Tongue (tissue), 1 donor: ENCODE measurements at regions not wholly inside any gene's neighbourhood (a gene's known extent, or its start where the extent isn't known, plus 50 kb on each side); places are given as distances from the start of the nearest gene placed in this dataset.
"Not testable (repeated sequence)": the region's sequence is repeated elsewhere in the genome, so short reads cannot be mapped to it uniquely, and the experiment has no call there.

Experiments used
- DNase-seq: peaks from one replicate; pipeline ENCODE4 v3.0.0-alpha.2; 2015

GRCh38 chr20:48041078-48041780 lies 255.9 kb upstream of the SULF2 start:
- peak; percentile 34 for DNase-seq

DNA sequence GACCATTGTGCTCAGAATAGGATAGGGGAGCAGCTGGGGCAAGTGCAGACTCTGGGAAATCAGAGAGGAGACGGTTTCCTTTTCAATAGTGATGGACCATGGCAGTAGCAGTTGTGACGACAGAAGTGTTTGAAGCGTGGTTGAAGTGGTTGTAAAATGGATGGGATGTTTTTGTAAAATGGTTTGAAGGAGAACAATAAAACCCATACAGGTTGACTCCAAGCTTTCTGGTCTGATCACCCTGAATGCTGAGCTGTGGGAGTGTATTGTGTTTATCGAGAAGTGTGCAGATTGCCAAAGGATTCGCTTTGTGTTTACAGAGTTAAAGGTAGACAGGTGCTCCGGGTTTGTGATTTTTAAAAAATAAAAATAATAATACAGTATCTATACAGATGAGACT lies 255.2 kb upstream of the SULF2 start:
- DNase-seq = no peak

- no peak for DNase-seq
Observed at GRCh38 chr20:48040051-48040450, 254.8 kb upstream of the SULF2 start.

DNA sequence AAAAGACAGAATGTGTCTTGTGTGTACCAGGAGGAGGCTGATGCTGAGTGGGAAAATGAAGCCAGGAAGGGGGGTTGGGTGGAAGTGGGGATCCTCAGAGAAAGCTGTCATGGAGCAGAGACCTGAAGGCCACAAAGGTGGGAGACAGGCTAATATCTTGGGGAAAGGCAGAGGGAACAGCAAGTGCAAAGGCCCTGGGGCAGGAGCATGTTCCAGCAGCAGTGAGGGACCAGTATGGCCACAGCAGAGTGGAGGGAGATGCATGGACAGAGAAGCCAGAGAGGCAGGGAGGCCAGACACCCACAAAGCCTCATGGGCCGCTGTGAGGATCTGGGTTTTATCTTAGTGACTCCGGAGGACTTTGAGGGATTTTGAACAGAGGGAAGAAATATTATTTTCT lies 254.2 kb upstream of the SULF2 start:
- DNase-seq = no peak

DNA sequence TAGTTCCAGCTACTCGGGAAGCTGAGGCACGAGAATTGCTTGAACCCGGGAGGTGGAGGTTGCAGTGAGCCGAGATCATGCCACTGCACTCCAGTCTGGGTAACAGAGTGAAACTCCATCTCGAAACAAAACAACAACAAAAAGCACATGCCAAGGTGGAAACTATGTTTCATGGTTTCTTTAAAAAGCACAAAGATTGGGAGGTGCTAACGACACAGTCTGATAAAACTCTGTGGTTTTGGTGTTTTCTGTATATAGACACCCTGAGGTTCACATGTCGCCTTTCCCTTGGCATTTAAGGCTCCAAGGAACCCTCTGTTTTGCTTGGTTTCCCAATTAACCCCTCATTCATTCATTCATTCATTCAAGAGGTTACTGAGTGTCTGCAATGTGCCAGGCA lies 253.4 kb upstream of the SULF2 start:
- no peak for DNase-seq

DNA sequence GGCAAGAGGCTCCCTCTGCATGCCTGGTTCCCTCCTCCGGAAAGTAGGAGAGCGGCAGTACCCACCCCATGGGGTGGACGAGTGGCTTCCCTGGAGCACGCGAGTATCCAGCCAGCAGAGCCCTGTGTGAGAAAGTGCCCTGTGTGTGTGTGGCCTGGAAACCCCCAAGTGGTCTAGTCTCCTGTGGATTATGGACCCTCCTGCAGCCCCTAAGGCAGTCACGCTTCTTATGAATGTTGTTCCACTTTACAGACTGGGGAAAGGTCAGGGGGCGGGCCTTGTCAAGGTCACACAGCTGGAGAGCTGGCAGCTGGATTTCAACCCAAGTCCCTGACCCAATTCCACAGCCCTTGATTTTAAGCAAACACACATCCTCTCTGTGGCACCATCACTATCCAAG lies 252.5 kb upstream of the SULF2 start:
- not testable (repeated sequence) for DNase-seq

DNA sequence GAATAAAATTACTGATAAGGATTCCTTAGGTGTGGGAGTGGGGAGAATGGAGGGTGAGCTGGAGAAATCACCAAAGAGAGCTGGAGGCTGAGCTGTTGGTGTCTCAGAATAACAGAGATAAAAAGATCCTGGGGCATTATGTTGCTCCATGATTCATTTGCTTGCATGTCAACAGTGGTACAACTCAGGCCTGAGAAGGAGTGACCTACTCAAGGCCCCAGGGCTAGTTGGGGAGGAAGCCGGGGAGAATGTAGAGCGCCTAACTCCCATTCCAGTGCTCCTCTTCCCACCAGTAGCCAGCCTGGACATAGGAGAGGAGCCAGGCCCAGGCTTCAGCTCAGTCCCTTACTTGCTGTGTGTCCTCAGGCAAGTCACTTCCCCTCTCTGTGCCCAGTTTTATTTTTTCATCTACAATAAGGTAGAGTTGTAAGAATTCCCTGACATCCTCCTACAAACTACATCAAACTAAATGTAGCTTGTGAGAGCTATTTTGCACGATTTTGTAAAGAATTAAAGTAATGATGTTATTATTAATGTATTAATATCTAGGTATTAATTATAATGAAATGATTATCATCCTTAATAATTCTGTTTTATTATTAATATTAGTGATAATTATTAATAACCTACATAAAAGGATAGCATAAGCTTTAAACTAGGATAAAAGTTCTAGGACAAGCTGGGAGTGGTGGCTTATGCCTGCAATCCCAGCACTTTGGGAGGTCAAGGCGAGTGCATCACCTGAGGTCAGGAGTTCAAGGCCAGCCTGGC lies 250.9 kb upstream of the SULF2 start:
- DNase-seq = no peak

DNA sequence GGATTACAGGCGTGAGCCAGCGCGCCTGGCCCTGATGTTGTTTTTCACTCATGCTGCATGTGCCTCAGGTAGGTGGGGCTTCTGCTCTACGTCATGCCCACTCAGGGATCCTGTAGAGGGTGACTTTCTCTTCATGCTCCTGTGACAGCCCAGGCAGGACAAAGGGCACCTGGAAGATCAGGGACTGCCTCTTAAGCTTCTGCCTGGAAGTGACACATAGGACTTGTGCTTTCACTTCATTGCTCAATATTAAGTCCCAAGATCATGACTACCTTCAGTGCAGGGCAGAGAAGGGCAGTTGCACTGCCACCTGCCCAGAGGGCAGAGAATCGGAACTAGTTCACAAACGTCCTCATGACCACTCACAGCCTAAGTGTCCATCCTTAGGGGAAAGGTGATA lies 249.5 kb upstream of the SULF2 start:
- no peak for DNase-seq

DNA sequence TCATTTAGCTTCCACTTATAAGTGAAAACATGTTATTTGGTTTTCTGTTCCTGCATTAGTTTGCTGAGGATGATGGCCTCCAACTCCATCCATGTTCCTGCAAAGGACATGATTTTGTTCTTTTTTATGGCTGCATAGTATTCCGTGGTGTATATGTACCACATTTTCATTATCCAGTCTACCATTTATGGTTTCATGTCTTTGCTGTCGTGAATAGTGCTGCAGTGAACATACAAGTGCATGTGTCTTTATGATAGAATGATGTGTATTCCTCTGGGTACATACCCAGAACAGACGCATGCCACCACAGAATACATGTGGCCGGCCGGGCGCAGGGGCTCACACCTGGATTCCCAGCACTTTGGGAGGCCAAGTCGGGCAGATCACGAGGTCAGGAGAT lies 247.7 kb upstream of the SULF2 start:
- not testable (repeated sequence) for DNase-seq

DNA sequence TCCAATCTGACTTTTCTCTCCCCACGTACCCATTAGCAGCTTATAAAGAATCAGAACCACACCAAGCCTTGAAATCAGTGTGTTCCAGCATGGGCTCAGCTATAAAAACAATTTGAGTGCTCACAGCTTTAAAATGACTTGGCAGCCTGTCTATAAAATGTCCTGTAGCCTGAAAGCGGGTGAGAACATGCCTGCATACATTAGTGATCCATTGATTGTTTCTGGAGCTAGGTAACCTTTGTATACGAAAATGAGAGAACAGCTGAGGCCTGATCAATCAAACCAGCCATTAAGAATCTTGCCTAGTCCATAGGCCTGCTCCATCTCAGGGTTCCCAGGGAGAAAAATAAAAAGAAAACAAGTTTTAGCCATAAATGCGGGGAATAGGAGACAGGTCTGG lies 245.8 kb upstream of the SULF2 start:
- DNase-seq = no peak

DNA sequence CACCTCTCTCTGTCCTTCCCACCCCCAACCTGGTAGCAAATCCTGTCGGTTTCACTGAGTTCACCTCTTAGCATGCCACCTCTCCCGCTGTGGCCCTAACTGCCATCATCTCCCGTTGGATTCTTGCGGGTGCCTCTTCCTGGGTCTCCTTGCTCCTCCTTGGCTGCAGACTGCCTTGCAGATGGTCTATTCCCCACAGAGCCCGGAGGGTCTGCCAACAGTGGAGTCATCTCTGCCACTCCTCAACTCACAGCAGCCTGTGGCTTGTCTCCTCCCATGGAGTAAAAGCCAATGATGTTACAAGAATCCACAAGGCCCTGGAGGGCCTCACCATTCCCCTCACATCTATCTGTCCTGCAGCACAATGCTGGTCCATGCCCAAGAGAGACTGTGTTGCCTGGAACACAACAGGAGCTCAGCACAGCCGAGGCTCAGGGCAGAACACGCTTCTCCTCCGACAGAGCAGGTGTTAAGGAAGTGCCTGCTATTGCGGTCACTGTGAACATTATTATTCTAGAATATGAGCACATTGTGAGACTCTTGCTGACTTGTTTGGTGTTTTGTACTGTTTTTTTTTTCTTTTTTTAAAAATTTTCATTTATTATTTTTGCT lies 241.8 kb upstream of the SULF2 start:
- DNase-seq = no peak

DNA sequence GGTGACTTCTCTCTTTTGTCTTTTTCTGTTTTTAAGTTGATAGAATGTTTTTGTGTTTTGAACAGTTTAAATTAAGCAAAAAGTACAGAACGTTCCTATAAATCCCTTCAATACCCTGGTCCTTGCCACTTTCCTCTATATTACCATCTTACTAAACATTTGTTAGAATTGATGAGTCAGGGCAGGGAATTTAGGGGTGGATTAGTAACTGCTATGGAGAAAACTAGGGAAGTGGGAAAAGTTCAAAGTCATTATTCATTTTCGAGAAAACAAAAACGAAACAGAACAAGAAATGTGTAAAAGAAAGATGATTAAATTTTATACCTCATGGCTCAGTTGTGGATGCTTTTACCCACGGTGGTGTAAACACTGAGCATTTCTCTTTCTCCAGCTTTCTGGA lies 240.4 kb upstream of the SULF2 start:
- DNase-seq = no peak

- DNase-seq = peak; percentile 61
Observed at GRCh38 chr20:48025051-48025515, 239.8 kb upstream of the SULF2 start.

DNA sequence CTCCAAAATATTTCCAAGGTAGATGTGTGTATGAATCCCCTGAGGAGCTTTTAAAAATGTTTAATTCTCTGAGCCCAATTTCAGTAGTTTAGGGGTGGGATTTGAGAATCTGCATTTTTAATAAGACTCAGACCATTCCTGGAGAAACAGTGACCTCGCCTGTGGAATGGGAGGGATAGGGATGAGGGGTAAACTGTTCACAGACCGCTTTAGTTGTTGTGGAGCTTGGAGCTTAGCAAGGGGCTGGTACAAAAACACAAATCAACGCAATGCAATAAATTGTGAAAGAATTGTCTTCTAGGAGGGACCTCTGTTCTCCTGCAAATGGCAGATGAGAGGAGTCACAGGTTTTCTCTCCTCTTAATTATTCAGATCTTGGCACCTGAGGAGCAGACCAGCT lies 239.3 kb upstream of the SULF2 start:
- no peak for DNase-seq

GRCh38 chr20:48020696-48021095 lies 235.4 kb upstream of the SULF2 start:
- not testable (repeated sequence) for DNase-seq

- DNase-seq = no peak
Observed at GRCh38 chr20:48019940-48020339, 234.7 kb upstream of the SULF2 start.

GRCh38 chr20:48019496-48019895 lies 234.2 kb upstream of the SULF2 start:
- no peak for DNase-seq

GRCh38 chr20:48018851-48019250 lies 233.6 kb upstream of the SULF2 start:
- DNase-seq = not testable (repeated sequence)

- no peak for DNase-seq
Observed at GRCh38 chr20:48017992-48018391, 232.7 kb upstream of the SULF2 start.

DNA sequence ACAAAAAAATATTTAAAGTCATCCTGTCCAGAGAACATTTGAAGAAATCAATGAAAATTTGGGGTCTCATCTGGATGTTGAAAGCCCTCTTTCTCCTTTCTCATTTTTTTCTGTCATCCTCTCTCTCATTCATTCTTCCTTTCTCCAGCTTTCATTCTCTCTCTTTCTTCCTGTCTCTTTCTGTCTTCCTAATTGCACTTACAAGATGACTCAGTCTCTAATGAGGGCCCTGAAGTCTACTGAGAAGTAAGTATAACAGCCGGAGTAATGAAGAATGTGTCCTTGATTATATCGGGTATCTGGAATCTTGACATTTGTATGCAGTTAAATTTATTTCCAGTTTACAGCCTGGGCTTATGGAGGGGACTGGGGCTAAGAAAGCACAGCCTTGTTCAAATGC lies 232.2 kb upstream of the SULF2 start:
- no peak for DNase-seq

GRCh38 chr20:48015943-48016723 lies 230.9 kb upstream of the SULF2 start:
- peak; percentile 33 for DNase-seq

- DNase-seq = peak; percentile 42
Observed at GRCh38 chr20:48015141-48015910, 230.0 kb upstream of the SULF2 start.
